CD4-positive, alpha-beta T cell (primary cell): ENCODE measurements at regions not wholly inside any gene's neighbourhood (a gene's known extent, or its start where the extent isn't known, plus 50 kb on each side); places are given as distances from the start of the nearest gene placed in this dataset.

ENCODE experiments used
- ATAC-seq: fragments of 200-7000 bp; cut with Tn5 transposase; one replicate; pipeline ENCODE4 v1.10.0; 2022; ENCODE audit warnings: mild to moderate bottlenecking; ENCODE audit not compliant: poor library complexity
- CTCF ChIA-PET: fragments of 350-600 bp; sonication (Branson Sonifier 250); formaldehyde crosslinking; loops from one replicate; lab custom pipeline; 2021; ENCODE audit warnings: antibody characterized with exemption, inconsistent platforms; lab: Charles Lee
- POLR2A ChIA-PET: fragments of 350-600 bp; sonication (Branson Sonifier 250); formaldehyde crosslinking; loops from one replicate; lab custom pipeline; 2021; ENCODE audit warnings: antibody characterized with exemption, inconsistent platforms; lab: Charles Lee
- DNase-seq, 14 experiments: peaks; one replicate each; pipeline ENCODE4 v3.0.0-alpha.2; 2013 to 2020; ENCODE audit warnings: mixed read lengths in 2 of 14
- H3K27ac ChIP-seq, 2 donors: one replicate each; pipeline versions ENCODE4 v1.5.1 to v1.7.0; 2013; ENCODE audit warnings: low read length in 2 of 2, low read depth in 1 of 2, mild to moderate bottlenecking in 1 of 2
- H3K27me3 ChIP-seq, 2 experiments: 1 replicate in 1 of 2; 2 replicates in 1 of 2; pipeline versions ENCODE4 v1.6.1 to v1.7.0; 2013; ENCODE audit warnings: low read length in 2 of 2, control low read depth in 1 of 2, mild to moderate bottlenecking in 1 of 2, moderate library complexity in 1 of 2; ENCODE audit not compliant: insufficient read depth in 2 of 2, control insufficient read depth in 1 of 2
- H3K36me3 ChIP-seq: one replicate; pipeline ENCODE4 v1.6.1; 2013; ENCODE audit warnings: low read length, control low read depth; ENCODE audit not compliant: insufficient read depth
- H3K4me1 ChIP-seq: one replicate; pipeline ENCODE4 v1.6.1; 2013; ENCODE audit warnings: low read length, control low read depth; ENCODE audit not compliant: insufficient read depth
- H3K4me3 ChIP-seq: one replicate; pipeline ENCODE4 v1.5.1; 2013; ENCODE audit warnings: mild to moderate bottlenecking, low read length, moderate library complexity
- H3K9me3 ChIP-seq, 2 experiments: 1 replicate in 1 of 2; 2 replicates in 1 of 2; pipeline versions ENCODE4 v1.6.1 to v1.7.0; 2013; ENCODE audit warnings: low read length in 2 of 2, mild to moderate bottlenecking in 2 of 2, control low read depth in 1 of 2, moderate library complexity in 1 of 2; ENCODE audit not compliant: control insufficient read depth in 1 of 2, insufficient read depth in 1 of 2
- H3K27ac Mint-ChIP-seq: one replicate; pipeline ENCODE4 v1.8.0; 2020; ENCODE audit warnings: mixed read lengths
- H3K27me3 Mint-ChIP-seq: one replicate; pipeline ENCODE4 v1.8.0; 2021; ENCODE audit warnings: mixed read lengths
- H3K36me3 Mint-ChIP-seq: one replicate; pipeline ENCODE4 v1.8.0; 2021; ENCODE audit warnings: low read depth, mixed read lengths
- H3K4me1 Mint-ChIP-seq: one replicate; pipeline ENCODE4 v1.8.0; 2021; ENCODE audit warnings: low read depth, mixed read lengths
- H3K4me3 Mint-ChIP-seq: one replicate; pipeline ENCODE4 v1.8.0; 2020; ENCODE audit warnings: mild to moderate bottlenecking, mixed read lengths
- H3K9me3 Mint-ChIP-seq: one replicate; pipeline ENCODE4 v1.8.0; 2020; ENCODE audit warnings: mixed read lengths
- CTCF ChIP-seq: fragments of 200-600 bp; IDR thresholded peaks from one replicate; pipeline ENCODE4 v1.8.0; 2022; ENCODE audit warnings: antibody characterized with exemption, mild to moderate bottlenecking
- intact Hi-C, 2 experiments: fragments of 100-400 bp; cut with DNase I in 1 of 2; cut with micrococcal nuclease in 1 of 2; formaldehyde crosslinking; loops; one replicate each; pipeline versions ENCODE4 v1.15.1 to v1.9.0; 2023 to 2025; cut with DNase I, micrococcal nuclease

GRCh38 chr10:28186461-28186860 lies 116.4 kb downstream of the MPP7 start:
- ATAC-seq (no peak), DNase-seq (no peak)
- Histone ChIP-seq H3K9me3 (no peaks in the 10 kb centered on the region), H3K27ac (no peak overlapping the region), H3K27me3 (no peaks in the 10 kb centered on the region), H3K4me3 (no peak overlapping the region), H3K36me3 (no peaks in the 10 kb centered on the region), H3K4me1 (no peaks in the 10 kb centered on the region)
- Mint-ChIP-seq H3K9me3 (no peaks in the 10 kb centered on the region), H3K4me1 (peaks cover 45% of the 10 kb centered on the region), H3K4me3 (no peak overlapping the region), H3K36me3 (peaks cover 7% of the 10 kb centered on the region), H3K27ac (no peak overlapping the region), H3K27me3 (no peaks in the 10 kb centered on the region)
- intact Hi-C loops: no loop called here
- ChIA-PET POLR2A (no interaction called here), CTCF (no interaction called here)
- no peak for TF ChIP-seq CTCF

DNA sequence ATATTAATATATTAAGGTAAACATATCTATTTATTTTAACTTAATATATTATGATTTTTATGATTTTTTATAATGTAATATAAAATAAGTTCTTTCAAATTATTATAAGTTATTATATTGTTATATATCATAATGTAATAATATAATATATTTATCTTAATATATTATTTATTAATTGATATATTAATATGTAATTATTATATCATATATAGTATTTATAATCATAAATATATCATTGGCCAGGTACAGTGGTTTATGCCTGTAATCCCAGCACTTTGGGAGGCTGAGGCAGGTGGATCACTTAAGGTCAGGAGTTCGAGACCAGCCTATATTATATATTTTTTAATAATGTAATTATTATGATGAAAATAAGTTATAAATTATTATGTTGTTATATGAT lies 118.1 kb downstream of the MPP7 start:
- H3K4me1 ChIP-seq: peaks cover 3% of the 10 kb centered on the region
- H3K36me3 ChIP-seq: no peaks in the 10 kb centered on the region
- ChIA-PET CTCF (no interaction called here), POLR2A (no interaction called here)
- intact Hi-C loops: loop anchor here in 1 of 2 experiments (5.0 kb wide), 1 partner anchor 197 kb away; no protein-coding TSS in a partner anchor
- TF ChIP-seq CTCF: no peak
- H3K27ac Mint-ChIP-seq: no peak overlapping the region
- no peaks in the 10 kb centered on the region for H3K27me3 ChIP-seq
- no peaks in the 10 kb centered on the region for H3K27me3 Mint-ChIP-seq
- no peaks in the 10 kb centered on the region for H3K9me3 ChIP-seq
- no peaks in the 10 kb centered on the region for H3K9me3 Mint-ChIP-seq
- H3K4me1 Mint-ChIP-seq: peaks cover 36% of the 10 kb centered on the region
- no peak overlapping the region for H3K4me3 Mint-ChIP-seq
- H3K27ac ChIP-seq: no peak overlapping the region
- H3K36me3 Mint-ChIP-seq: no peaks in the 10 kb centered on the region
- DNase-seq (no peak), ATAC-seq (no peak)
- no peak overlapping the region for H3K4me3 ChIP-seq

DNA sequence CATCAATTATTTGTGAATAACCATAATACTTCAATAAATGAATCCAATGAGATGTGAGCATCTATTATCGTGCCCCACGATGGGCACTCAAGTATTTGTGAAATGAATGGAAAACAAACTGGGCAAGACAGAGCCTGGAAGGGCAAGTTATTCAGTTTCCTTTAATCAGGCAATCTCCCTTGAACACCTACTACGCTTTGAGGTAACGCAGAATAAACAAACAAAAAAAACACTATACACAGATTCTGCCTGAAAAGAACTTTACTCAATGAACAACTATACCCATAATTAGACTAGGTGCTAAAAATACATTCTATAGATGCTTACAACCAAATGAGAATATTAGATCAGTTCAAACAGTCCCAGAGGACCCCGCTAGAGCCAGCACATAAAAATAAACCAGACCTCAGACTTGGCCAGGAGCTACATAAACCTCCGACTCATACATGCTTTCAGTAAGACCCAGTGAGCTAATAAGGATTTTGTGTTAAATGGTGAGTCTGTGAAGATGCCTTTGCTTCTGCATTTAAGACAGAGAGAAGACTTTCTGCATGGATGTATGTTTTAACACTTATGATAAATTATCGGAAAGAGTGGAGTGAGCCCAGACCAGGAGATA lies 121.3 kb downstream of the MPP7 start:
- Histone ChIP-seq H3K36me3 (no peaks in the 10 kb centered on the region), H3K9me3 (no peaks in the 10 kb centered on the region), H3K4me3 (no peak overlapping the region), H3K27me3 (no peaks in the 10 kb centered on the region), H3K4me1 (peaks cover 9% of the 10 kb centered on the region), H3K27ac (no peak overlapping the region)
- peaks cover 3% of the 10 kb centered on the region for H3K36me3 Mint-ChIP-seq
- DNase-seq (no peak), ATAC-seq (no peak)
- H3K9me3 Mint-ChIP-seq: no peaks in the 10 kb centered on the region
- H3K27ac Mint-ChIP-seq: no peak overlapping the region
- ChIA-PET POLR2A (no interaction called here), CTCF (interaction anchor here (0.9 kb wide), 1 partner anchor 11 kb away, joined by 3 read pairs; no protein-coding TSS in a partner anchor)
- intact Hi-C loops: loop anchor here in 1 of 2 experiments (5.0 kb wide), 1 partner anchor 201 kb away; no protein-coding TSS in a partner anchor
- H3K27me3 Mint-ChIP-seq: no peaks in the 10 kb centered on the region
- TF ChIP-seq CTCF: no peak
- no peak overlapping the region for H3K4me3 Mint-ChIP-seq
- H3K4me1 Mint-ChIP-seq: peaks cover 48% of the 10 kb centered on the region
